ENCODE measurements at regions not wholly inside any gene's neighbourhood (a gene's known extent, or its start where the extent isn't known, plus 50 kb on each side); places are given as distances from the start of the nearest gene placed in this dataset.

- Histone ChIP-seq H3K4me1 (ENCODE audit: insufficient read depth, low read length) (0 out of 2 replicates have a peak, but pooled peaks cover 9% of the 10 kb centered on the region), H3K9me3 (ENCODE audit: insufficient read depth, low read length, severe bottlenecking) (no peaks in the 10 kb centered on the region), H3K79me2 (ENCODE audit: insufficient read depth, low read length) (no peaks in the 10 kb centered on the region), H3K27ac (ENCODE audit: low read length) (no peak overlapping the region), H4K20me1 (ENCODE audit: insufficient read depth, low read length) (no peaks in the 10 kb centered on the region), H3K9ac (ENCODE audit: low read depth, low read length) (no peak overlapping the region), H3K27me3 (ENCODE audit: insufficient read depth, low read length, poor library complexity) (no peaks in the 10 kb centered on the region), H3K4me3 (ENCODE audit: low read depth in 1 of 2, low read length in 2 of 2) (no peak overlapping the region), H3K36me3 (ENCODE audit: insufficient read depth, low read length) (no peaks in the 10 kb centered on the region), H2AFZ (ENCODE audit: low read depth, low read length) (no peak overlapping the region), H3K4me2 (ENCODE audit: insufficient read depth, low read length) (no peak overlapping the region)
- ATAC-seq (ENCODE audit: insufficient read depth, low read depth) (no peak), DNase-seq (no peak)
- TF ChIP-seq EZH2 (IDR thresholded peaks at IDR 0.05; ENCODE audit: borderline replicate concordance, low read depth, low read length, severe bottlenecking) (no peak), CTCF (IDR thresholded peaks at IDR 0.05; ENCODE audit: borderline replicate concordance, extremely low read depth, low read length, poor library complexity, severe bottlenecking) (no peak)
Observed at GRCh38 chrX:42585842-42586621, 191.9 kb downstream of the PPP1R2C start.

GRCh38 chrX:42577936-42578470 is 200.0 kb downstream of the PPP1R2C start:
- Histone ChIP-seq H3K27me3 (ENCODE audit: insufficient read depth, low read length, poor library complexity) (no peaks in the 10 kb centered on the region), H2AFZ (ENCODE audit: low read depth, low read length) (peak overlapping the region; percentile 78), H3K4me2 (ENCODE audit: insufficient read depth, low read length) (0 out of 2 replicates have a peak overlapping the region, but pooled peaks have one; percentile 31), H3K4me3 (ENCODE audit: low read depth in 1 of 2, low read length in 2 of 2) (no peak overlapping the region), H3K9ac (ENCODE audit: low read depth, low read length) (no peak overlapping the region), H4K20me1 (ENCODE audit: insufficient read depth, low read length) (no peaks in the 10 kb centered on the region), H3K79me2 (ENCODE audit: insufficient read depth, low read length) (no peaks in the 10 kb centered on the region), H3K9me3 (ENCODE audit: insufficient read depth, low read length, severe bottlenecking) (no peaks in the 10 kb centered on the region), H3K27ac (ENCODE audit: low read length) (peak overlapping the region; percentile 70), H3K36me3 (ENCODE audit: insufficient read depth, low read length) (no peaks in the 10 kb centered on the region), H3K4me1 (ENCODE audit: insufficient read depth, low read length) (peaks cover 23% of the 10 kb centered on the region)
- no peak for DNase-seq
- ATAC-seq (ENCODE audit: insufficient read depth, low read depth): peak; percentile 78
- TF ChIP-seq EZH2 (IDR thresholded peaks at IDR 0.05; ENCODE audit: borderline replicate concordance, low read depth, low read length, severe bottlenecking) (no peak), CTCF (IDR thresholded peaks at IDR 0.05; ENCODE audit: borderline replicate concordance, extremely low read depth, low read length, poor library complexity, severe bottlenecking) (no peak)

GRCh38 chrX:42567268-42567667 is 210.7 kb downstream of the PPP1R2C start:
- Histone ChIP-seq H3K27me3 (ENCODE audit: insufficient read depth, low read length, poor library complexity) (no peaks in the 10 kb centered on the region), H3K36me3 (ENCODE audit: insufficient read depth, low read length) (no peaks in the 10 kb centered on the region), H3K4me3 (ENCODE audit: low read depth in 1 of 2, low read length in 2 of 2) (no peak overlapping the region), H3K4me1 (ENCODE audit: insufficient read depth, low read length) (peaks cover 4% of the 10 kb centered on the region), H2AFZ (ENCODE audit: low read depth, low read length) (no peak overlapping the region), H3K4me2 (ENCODE audit: insufficient read depth, low read length) (no peak overlapping the region), H3K9ac (ENCODE audit: low read depth, low read length) (no peak overlapping the region), H4K20me1 (ENCODE audit: insufficient read depth, low read length) (no peaks in the 10 kb centered on the region), H3K79me2 (ENCODE audit: insufficient read depth, low read length) (no peaks in the 10 kb centered on the region), H3K9me3 (ENCODE audit: insufficient read depth, low read length, severe bottlenecking) (no peaks in the 10 kb centered on the region), H3K27ac (ENCODE audit: low read length) (no peak overlapping the region)
- DNase-seq (no peak), ATAC-seq (ENCODE audit: insufficient read depth, low read depth) (no peak)
- TF ChIP-seq CTCF (IDR thresholded peaks at IDR 0.05; ENCODE audit: borderline replicate concordance, extremely low read depth, low read length, poor library complexity, severe bottlenecking): no peak
- TF ChIP-seq EZH2 (IDR thresholded peaks at IDR 0.05; ENCODE audit: borderline replicate concordance, low read depth, low read length, severe bottlenecking): no peak
